ENCODE measurements at regions not wholly inside any gene's neighbourhood (a gene's known extent, or its start where the extent isn't known, plus 50 kb on each side); places are given as distances from the start of the nearest gene placed in this dataset.

GRCh38 chr9:99588299-99588698 lies 233.4 kb upstream of the NR4A3 start:
- DNase-seq (ENCODE audit: low read depth) = no peak
- H3K4me3 ChIP-seq (ENCODE audit: low read depth, low read length) = no peak overlapping the region
- no peak for TF ChIP-seq CTCF (conservative IDR thresholded peaks at IDR 0.05; ENCODE audit: low read depth, low read length)

GRCh38 chr9:99588747-99589146 lies 232.9 kb upstream of the NR4A3 start:
- no peak overlapping the region for H3K4me3 ChIP-seq (ENCODE audit: low read depth, low read length)
- DNase-seq (ENCODE audit: low read depth) = no peak
- TF ChIP-seq CTCF (conservative IDR thresholded peaks at IDR 0.05; ENCODE audit: low read depth, low read length) = no peak

GRCh38 chr9:99590410-99590809 lies 231.3 kb upstream of the NR4A3 start:
- no peak overlapping the region for H3K4me3 ChIP-seq (ENCODE audit: low read depth, low read length)
- DNase-seq (ENCODE audit: low read depth) = no peak
- no peak for TF ChIP-seq CTCF (conservative IDR thresholded peaks at IDR 0.05; ENCODE audit: low read depth, low read length)

- TF ChIP-seq CTCF (conservative IDR thresholded peaks at IDR 0.05; ENCODE audit: low read depth, low read length) = no peak
- no peak overlapping the region for H3K4me3 ChIP-seq (ENCODE audit: low read depth, low read length)
- no peak for DNase-seq (ENCODE audit: low read depth)
These were observed 230.8 kb upstream of the NR4A3 start for GRCh38 chr9:99590840-99591239.

GRCh38 chr9:99591770-99592169 lies 229.9 kb upstream of the NR4A3 start:
- no peak for DNase-seq (ENCODE audit: low read depth)
- H3K4me3 ChIP-seq (ENCODE audit: low read depth, low read length) = no peak overlapping the region
- no peak for TF ChIP-seq CTCF (conservative IDR thresholded peaks at IDR 0.05; ENCODE audit: low read depth, low read length)

GRCh38 chr9:99592834-99593574 lies 228.7 kb upstream of the NR4A3 start:
- no peak for DNase-seq (ENCODE audit: low read depth)
- no peak for TF ChIP-seq CTCF (conservative IDR thresholded peaks at IDR 0.05; ENCODE audit: low read depth, low read length)
- H3K4me3 ChIP-seq (ENCODE audit: low read depth, low read length) = no peak overlapping the region

- H3K4me3 ChIP-seq (ENCODE audit: low read depth, low read length) = no peak overlapping the region
- DNase-seq (ENCODE audit: low read depth) = no peak
- TF ChIP-seq CTCF (conservative IDR thresholded peaks at IDR 0.05; ENCODE audit: low read depth, low read length) = no peak
These were observed 228.1 kb upstream of the NR4A3 start for GRCh38 chr9:99593610-99594009.
